ENCODE measurements at regions not wholly inside any gene's neighbourhood (a gene's known extent, or its start where the extent isn't known, plus 50 kb on each side); places are given as distances from the start of the nearest gene placed in this dataset.
"Not testable (repeated sequence)": the region's sequence is repeated elsewhere in the genome, so short reads cannot be mapped to it uniquely, and the experiment has no call there.

GRCh38 chr16:88241404-88242311 is 141.1 kb upstream of the ZNF469 start:
- not testable (repeated sequence) for TF ChIP-seq GABPA, POLR2AphosphoS5 (IDR thresholded peaks at IDR 0.05; ENCODE audit: low read depth)
- TF ChIP-seq, protein P1, sequence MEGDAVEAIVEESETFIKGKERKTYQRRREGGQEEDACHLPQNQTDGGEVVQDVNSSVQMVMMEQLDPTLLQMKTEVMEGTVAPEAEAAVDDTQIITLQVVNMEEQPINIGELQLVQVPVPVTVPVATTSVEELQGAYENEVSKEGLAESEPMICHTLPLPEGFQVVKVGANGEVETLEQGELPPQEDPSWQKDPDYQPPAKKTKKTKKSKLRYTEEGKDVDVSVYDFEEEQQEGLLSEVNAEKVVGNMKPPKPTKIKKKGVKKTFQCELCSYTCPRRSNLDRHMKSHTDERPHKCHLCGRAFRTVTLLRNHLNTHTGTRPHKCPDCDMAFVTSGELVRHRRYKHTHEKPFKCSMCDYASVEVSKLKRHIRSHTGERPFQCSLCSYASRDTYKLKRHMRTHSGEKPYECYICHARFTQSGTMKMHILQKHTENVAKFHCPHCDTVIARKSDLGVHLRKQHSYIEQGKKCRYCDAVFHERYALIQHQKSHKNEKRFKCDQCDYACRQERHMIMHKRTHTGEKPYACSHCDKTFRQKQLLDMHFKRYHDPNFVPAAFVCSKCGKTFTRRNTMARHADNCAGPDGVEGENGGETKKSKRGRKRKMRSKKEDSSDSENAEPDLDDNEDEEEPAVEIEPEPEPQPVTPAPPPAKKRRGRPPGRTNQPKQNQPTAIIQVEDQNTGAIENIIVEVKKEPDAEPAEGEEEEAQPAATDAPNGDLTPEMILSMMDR (IDR thresholded peaks at IDR 0.05; ENCODE audit: insufficient read depth, low read length) = not testable (repeated sequence)
